ENCODE measurements at regions not wholly inside any gene's neighbourhood (a gene's known extent, or its start where the extent isn't known, plus 50 kb on each side); places are given as distances from the start of the nearest gene placed in this dataset.

- Histone ChIP-seq H3K4me3 (ENCODE audit: low read length, poor library complexity, severe bottlenecking) (no peak overlapping the region), H3K27me3 (ENCODE audit: insufficient read depth, low read length, poor library complexity, severe bottlenecking) (no peaks in the 10 kb centered on the region), H3K4me1 (ENCODE audit: insufficient read depth, low read length, poor library complexity, severe bottlenecking) (peaks cover 23% of the 10 kb centered on the region), H3K4me2 (ENCODE audit: low read depth, low read length, poor library complexity, severe bottlenecking) (no peak overlapping the region), H3K36me3 (ENCODE audit: insufficient read depth, low read length) (no peaks in the 10 kb centered on the region), H2AFZ (ENCODE audit: low read length) (no peak overlapping the region), H3K9me2 (replicated peaks; ENCODE audit: low read depth, low read length) (no peaks in the 10 kb centered on the region), H3K79me2 (ENCODE audit: insufficient read depth, low read length) (no peaks in the 10 kb centered on the region), H3F3A (ENCODE audit: low read depth) (no peaks in the 10 kb centered on the region), H4K20me1 (ENCODE audit: insufficient read depth, low read length, poor library complexity, severe bottlenecking) (no peaks in the 10 kb centered on the region), H3K9me3 (ENCODE audit: insufficient read depth, low read depth, low read length) (no peaks in the 10 kb centered on the region), H3K9ac (ENCODE audit: low read depth, low read length, poor library complexity, severe bottlenecking) (no peak overlapping the region)
- no peak for TF ChIP-seq EZH2phosphoT487 (IDR thresholded peaks at IDR 0.05; ENCODE audit: borderline replicate concordance)
- TF ChIP-seq CTCF (conservative IDR thresholded peaks at IDR 0.05; ENCODE audit: low read length): no peak
These were observed 297.8 kb downstream of the KLF6 start for GRCh38 chr10:3487228-3487627.

GRCh38 chr10:3486346-3487065 lies 298.5 kb downstream of the KLF6 start:
- no peaks in the 10 kb centered on the region for H3K79me2 ChIP-seq (ENCODE audit: insufficient read depth, low read length)
- no peak overlapping the region for H3K4me2 ChIP-seq (ENCODE audit: low read depth, low read length, poor library complexity, severe bottlenecking)
- no peaks in the 10 kb centered on the region for H3K36me3 ChIP-seq (ENCODE audit: insufficient read depth, low read length)
- H3K9ac ChIP-seq (ENCODE audit: low read depth, low read length, poor library complexity, severe bottlenecking): no peak overlapping the region
- H3K4me3 ChIP-seq (ENCODE audit: low read length, poor library complexity, severe bottlenecking): no peak overlapping the region
- TF ChIP-seq CTCF (conservative IDR thresholded peaks at IDR 0.05; ENCODE audit: low read length) (no peak), EZH2phosphoT487 (IDR thresholded peaks at IDR 0.05; ENCODE audit: borderline replicate concordance) (no peak)
- no peaks in the 10 kb centered on the region for H3K27me3 ChIP-seq (ENCODE audit: insufficient read depth, low read length, poor library complexity, severe bottlenecking)
- H3K9me3 ChIP-seq (ENCODE audit: insufficient read depth, low read depth, low read length): no peaks in the 10 kb centered on the region
- no peak overlapping the region for H2AFZ ChIP-seq (ENCODE audit: low read length)
- H4K20me1 ChIP-seq (ENCODE audit: insufficient read depth, low read length, poor library complexity, severe bottlenecking): no peaks in the 10 kb centered on the region
- H3F3A ChIP-seq (ENCODE audit: low read depth): no peaks in the 10 kb centered on the region
- H3K4me1 ChIP-seq (ENCODE audit: insufficient read depth, low read length, poor library complexity, severe bottlenecking): peaks cover 29% of the 10 kb centered on the region
- no peaks in the 10 kb centered on the region for H3K9me2 ChIP-seq (replicated peaks; ENCODE audit: low read depth, low read length)

GRCh38 chr10:3485057-3485686 lies 299.8 kb downstream of the KLF6 start:
- Histone ChIP-seq H3K4me1 (ENCODE audit: insufficient read depth, low read length, poor library complexity, severe bottlenecking) (peaks cover 30% of the 10 kb centered on the region), H3K9ac (ENCODE audit: low read depth, low read length, poor library complexity, severe bottlenecking) (no peak overlapping the region), H3K4me2 (ENCODE audit: low read depth, low read length, poor library complexity, severe bottlenecking) (no peak overlapping the region), H3K9me2 (replicated peaks; ENCODE audit: low read depth, low read length) (no peaks in the 10 kb centered on the region), H3K9me3 (ENCODE audit: insufficient read depth, low read depth, low read length) (no peaks in the 10 kb centered on the region), H3K4me3 (ENCODE audit: low read length, poor library complexity, severe bottlenecking) (no peak overlapping the region), H3K27me3 (ENCODE audit: insufficient read depth, low read length, poor library complexity, severe bottlenecking) (no peaks in the 10 kb centered on the region), H3K36me3 (ENCODE audit: insufficient read depth, low read length) (no peaks in the 10 kb centered on the region), H3F3A (ENCODE audit: low read depth) (no peaks in the 10 kb centered on the region), H2AFZ (ENCODE audit: low read length) (no peak overlapping the region; the same call in 1 of the 2 replicates), H4K20me1 (ENCODE audit: insufficient read depth, low read length, poor library complexity, severe bottlenecking) (no peaks in the 10 kb centered on the region), H3K79me2 (ENCODE audit: insufficient read depth, low read length) (no peaks in the 10 kb centered on the region)
- TF ChIP-seq EZH2phosphoT487 (IDR thresholded peaks at IDR 0.05; ENCODE audit: borderline replicate concordance) (no peak), CTCF (conservative IDR thresholded peaks at IDR 0.05; ENCODE audit: low read length) (no peak)
